KMS-11 (cell line): ENCODE measurements at regions not wholly inside any gene's neighbourhood (a gene's known extent, or its start where the extent isn't known, plus 50 kb on each side); places are given as distances from the start of the nearest gene placed in this dataset.

Experiments
- H2AFZ ChIP-seq: fragments of 200-600 bp; sonication (generic); 2 replicates; pipeline ENCODE4 v1.6.1; 2016; ENCODE audit warnings: antibody characterized with exemption, mixed run types, low read depth
- H3K27ac ChIP-seq: fragments of 200-600 bp; sonication (generic); 2 replicates; pipeline ENCODE4 v1.6.1; 2016; ENCODE audit warnings: mild to moderate bottlenecking, mixed run types
- H3K27me3 ChIP-seq: fragments of 200-600 bp; sonication (generic); 2 replicates; pipeline ENCODE4 v1.6.1; 2017; ENCODE audit warnings: mild to moderate bottlenecking, low read depth, mixed run types, moderate library complexity; ENCODE audit not compliant: insufficient read depth
- H3K36me3 ChIP-seq: fragments of 200-600 bp; sonication (generic); 2 replicates; pipeline ENCODE4 v1.6.1; 2017; ENCODE audit warnings: mild to moderate bottlenecking, mixed run types; ENCODE audit not compliant: insufficient read depth
- H3K4me1 ChIP-seq: fragments of 200-600 bp; sonication (generic); 2 replicates; pipeline ENCODE4 v1.6.1; 2016; ENCODE audit warnings: mild to moderate bottlenecking, low read depth, mixed run types; ENCODE audit not compliant: poor library complexity, severe bottlenecking
- H3K4me2 ChIP-seq: fragments of 200-600 bp; sonication (generic); 2 replicates; pipeline ENCODE4 v1.7.0; 2016; ENCODE audit warnings: mild to moderate bottlenecking, mixed run types
- H3K4me3 ChIP-seq: fragments of 200-600 bp; sonication (generic); IDR thresholded peaks from 2 replicates; pipeline ENCODE4 v1.6.1; 2017; ENCODE audit warnings: low read depth, low read length, mixed read lengths; ENCODE audit not compliant: insufficient read depth
- H3K79me2 ChIP-seq: fragments of 200-600 bp; sonication (generic); 2 replicates; pipeline ENCODE4 v1.6.1; 2016; ENCODE audit warnings: low read depth, mixed run types; ENCODE audit not compliant: insufficient read depth
- H3K9ac ChIP-seq: fragments of 200-600 bp; sonication (generic); 2 replicates; pipeline ENCODE4 v1.6.1; 2016; ENCODE audit warnings: mild to moderate bottlenecking, mixed run types
- H4K20me1 ChIP-seq: fragments of 200-600 bp; sonication (generic); 2 replicates; pipeline ENCODE4 v1.6.1; 2016; ENCODE audit warnings: mild to moderate bottlenecking, mixed run types; ENCODE audit not compliant: insufficient read depth
- CTCF ChIP-seq: fragments of 200-600 bp; sonication (generic); conservative IDR thresholded peaks from 2 replicates; pipeline ENCODE4 v1.6.1; 2017; ENCODE audit warnings: low read depth, mild to moderate bottlenecking, antibody characterized with exemption, low read length, moderate library complexity, mixed read lengths

- H3K4me3 ChIP-seq, result no peak overlapping the region
- H2AFZ ChIP-seq, result no peak overlapping the region
- TF ChIP-seq CTCF, result no peak
- H3K36me3 ChIP-seq, result no peaks in the 10 kb centered on the region
- no peaks in the 10 kb centered on the region for H3K27me3 ChIP-seq
- no peak overlapping the region for H3K9ac ChIP-seq
- H3K27ac ChIP-seq, result no peak overlapping the region
- no peak overlapping the region for H3K4me2 ChIP-seq
- H3K79me2 ChIP-seq, result no peaks in the 10 kb centered on the region
- H3K4me1 ChIP-seq, result no peaks in the 10 kb centered on the region
- H4K20me1 ChIP-seq, result no peaks in the 10 kb centered on the region
Observed at GRCh38 chr6:156376091-156376490, 401.1 kb upstream of the ARID1B start.

GRCh38 chr6:156359912-156360311, 417.3 kb upstream of the ARID1B start:
- H3K4me1 ChIP-seq, result no peaks in the 10 kb centered on the region
- H3K36me3 ChIP-seq, result no peaks in the 10 kb centered on the region
- H4K20me1 ChIP-seq, result no peaks in the 10 kb centered on the region
- TF ChIP-seq CTCF, result no peak
- no peak overlapping the region for H3K4me3 ChIP-seq
- H3K27me3 ChIP-seq, result no peaks in the 10 kb centered on the region
- H2AFZ ChIP-seq, result no peak overlapping the region
- H3K27ac ChIP-seq, result no peak overlapping the region
- H3K79me2 ChIP-seq, result no peaks in the 10 kb centered on the region
- no peak overlapping the region for H3K4me2 ChIP-seq
- H3K9ac ChIP-seq, result no peak overlapping the region

- no peaks in the 10 kb centered on the region for H3K4me1 ChIP-seq
Observed at GRCh38 chr6:156352861-156353260, 424.3 kb upstream of the ARID1B start.

GRCh38 chr6:156351346-156351966, 425.7 kb upstream of the ARID1B start:
- no peak for TF ChIP-seq CTCF
- Histone ChIP-seq H2AFZ (no peak overlapping the region), H3K4me1 (no peaks in the 10 kb centered on the region), H3K79me2 (no peaks in the 10 kb centered on the region), H3K4me3 (no peak overlapping the region), H4K20me1 (no peaks in the 10 kb centered on the region), H3K4me2 (no peak overlapping the region), H3K27ac (no peak overlapping the region), H3K36me3 (no peaks in the 10 kb centered on the region), H3K9ac (no peak overlapping the region), H3K27me3 (no peaks in the 10 kb centered on the region)

More at GRCh38 chr6:156352861-156353260, 424.3 kb upstream of the ARID1B start:
- no peaks in the 10 kb centered on the region for H3K79me2 ChIP-seq
- no peak overlapping the region for H2AFZ ChIP-seq
- TF ChIP-seq CTCF, result no peak
- no peaks in the 10 kb centered on the region for H3K27me3 ChIP-seq
- H3K4me3 ChIP-seq, result no peak overlapping the region
- no peak overlapping the region for H3K4me2 ChIP-seq
- no peak overlapping the region for H3K9ac ChIP-seq
- H3K36me3 ChIP-seq, result no peaks in the 10 kb centered on the region
- no peak overlapping the region for H3K27ac ChIP-seq
- no peaks in the 10 kb centered on the region for H4K20me1 ChIP-seq
